ENCODE measurements at regions not wholly inside any gene's neighbourhood (a gene's known extent, or its start where the extent isn't known, plus 50 kb on each side); places are given as distances from the start of the nearest gene placed in this dataset.
"Not testable (repeated sequence)": the region's sequence is repeated elsewhere in the genome, so short reads cannot be mapped to it uniquely, and the experiment has no call there.

DNA sequence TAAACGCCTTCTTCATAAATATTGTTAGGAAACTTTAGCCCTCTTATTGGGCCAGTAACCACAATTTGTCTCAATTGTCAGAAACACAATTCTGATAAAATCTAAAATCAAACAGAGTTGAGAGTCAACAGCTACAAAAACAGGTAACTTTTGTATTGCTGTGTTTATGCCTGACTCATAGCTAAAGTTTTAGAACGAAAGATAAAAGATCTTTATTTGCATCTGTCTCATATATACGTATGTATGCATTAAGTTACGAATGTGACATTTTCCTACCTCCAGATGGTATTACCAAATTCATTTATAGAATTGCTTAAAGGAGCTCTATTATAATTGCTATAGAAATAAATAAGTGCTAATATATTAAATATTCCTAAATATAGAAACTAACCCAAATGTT, 887.9 kb upstream of the NDST4 start:
- DNase-seq (ENCODE audit: low read depth): no peak
- TF ChIP-seq, protein P1, sequence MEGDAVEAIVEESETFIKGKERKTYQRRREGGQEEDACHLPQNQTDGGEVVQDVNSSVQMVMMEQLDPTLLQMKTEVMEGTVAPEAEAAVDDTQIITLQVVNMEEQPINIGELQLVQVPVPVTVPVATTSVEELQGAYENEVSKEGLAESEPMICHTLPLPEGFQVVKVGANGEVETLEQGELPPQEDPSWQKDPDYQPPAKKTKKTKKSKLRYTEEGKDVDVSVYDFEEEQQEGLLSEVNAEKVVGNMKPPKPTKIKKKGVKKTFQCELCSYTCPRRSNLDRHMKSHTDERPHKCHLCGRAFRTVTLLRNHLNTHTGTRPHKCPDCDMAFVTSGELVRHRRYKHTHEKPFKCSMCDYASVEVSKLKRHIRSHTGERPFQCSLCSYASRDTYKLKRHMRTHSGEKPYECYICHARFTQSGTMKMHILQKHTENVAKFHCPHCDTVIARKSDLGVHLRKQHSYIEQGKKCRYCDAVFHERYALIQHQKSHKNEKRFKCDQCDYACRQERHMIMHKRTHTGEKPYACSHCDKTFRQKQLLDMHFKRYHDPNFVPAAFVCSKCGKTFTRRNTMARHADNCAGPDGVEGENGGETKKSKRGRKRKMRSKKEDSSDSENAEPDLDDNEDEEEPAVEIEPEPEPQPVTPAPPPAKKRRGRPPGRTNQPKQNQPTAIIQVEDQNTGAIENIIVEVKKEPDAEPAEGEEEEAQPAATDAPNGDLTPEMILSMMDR (IDR thresholded peaks at IDR 0.05; ENCODE audit: control insufficient read depth, extremely low read depth, insufficient read depth): no peak
- no peak overlapping the region for H3K4me3 ChIP-seq (ENCODE audit: low read depth, low read length)

DNA sequence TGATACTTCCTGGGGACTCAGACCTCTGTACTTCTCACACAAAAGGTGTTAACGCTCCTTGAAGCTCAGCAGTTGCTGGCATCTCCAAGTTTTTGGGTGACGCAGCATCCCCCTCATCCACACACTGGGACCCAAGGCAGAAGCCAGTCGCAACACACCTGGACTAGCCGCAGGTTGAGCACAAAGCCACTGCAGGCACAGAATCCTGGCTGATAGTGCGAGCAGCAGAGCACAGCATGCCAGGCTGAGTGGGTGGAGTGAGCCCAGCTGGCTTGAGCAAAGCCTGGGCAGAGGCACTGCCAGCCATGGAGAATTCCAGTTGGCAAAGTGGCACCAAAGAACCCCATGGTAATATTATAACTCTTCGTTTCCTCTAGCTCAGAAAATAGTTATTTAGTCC, 873.2 kb upstream of the NDST4 start:
- H3K4me3 ChIP-seq (ENCODE audit: low read depth, low read length): no peak overlapping the region
- DNase-seq (ENCODE audit: low read depth): no peak
- TF ChIP-seq, protein P1 (IDR thresholded peaks at IDR 0.05; ENCODE audit: control insufficient read depth, extremely low read depth, insufficient read depth): no peak

DNA sequence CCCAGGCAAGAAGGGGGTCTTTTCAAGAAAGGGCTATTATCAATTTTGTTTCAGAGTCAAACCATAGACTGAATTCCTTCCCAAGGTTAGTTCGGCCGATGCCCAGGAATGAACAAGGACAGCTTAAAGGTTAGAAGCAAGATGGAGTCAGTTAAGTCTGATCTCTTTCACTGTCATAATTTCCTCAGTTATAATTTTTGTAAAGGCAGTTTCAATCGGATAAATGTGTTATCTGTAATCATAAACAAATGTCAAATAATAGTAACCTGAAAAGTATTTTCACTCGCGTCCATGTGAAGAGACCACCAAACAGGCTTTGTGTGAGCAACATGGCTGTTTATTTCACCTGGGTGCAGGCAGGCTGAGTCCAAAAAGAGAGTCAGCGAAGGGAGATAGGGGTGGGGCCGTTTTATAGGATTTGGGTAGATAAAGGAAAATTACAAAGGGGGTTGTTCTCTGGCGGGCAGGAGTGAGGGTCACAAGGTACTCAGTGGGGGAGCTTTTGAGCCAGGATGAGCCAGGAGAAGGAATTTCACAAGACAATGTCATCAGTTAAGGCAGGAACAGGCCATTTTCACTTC, 862.1 kb upstream of the NDST4 start:
- not testable (repeated sequence) for DNase-seq (ENCODE audit: low read depth); H3K4me3 ChIP-seq (ENCODE audit: low read depth, low read length)

DNA sequence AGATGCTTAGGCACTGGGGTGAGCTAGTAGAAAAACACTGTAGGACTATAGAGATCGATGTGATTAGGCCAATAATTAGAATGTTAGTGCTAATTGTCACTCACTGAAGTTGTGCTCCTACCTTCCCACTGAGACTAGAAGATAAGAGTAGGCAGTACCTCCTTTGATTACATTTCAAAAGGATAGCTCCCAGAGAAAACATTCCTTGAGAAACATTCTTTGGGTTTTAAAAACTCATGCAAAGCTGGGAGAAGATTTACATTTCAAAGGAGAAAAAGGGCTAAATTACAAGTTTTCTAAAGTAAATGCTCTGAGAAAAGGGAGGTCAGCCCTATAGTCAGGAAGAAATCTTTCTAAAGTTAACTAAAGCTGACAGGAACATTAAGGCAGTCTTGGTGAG, 860.3 kb upstream of the NDST4 start:
- no peak for DNase-seq (ENCODE audit: low read depth)
- TF ChIP-seq, protein P1 (IDR thresholded peaks at IDR 0.05; ENCODE audit: control insufficient read depth, extremely low read depth, insufficient read depth): no peak
- H3K4me3 ChIP-seq (ENCODE audit: low read depth, low read length): no peak overlapping the region

DNA sequence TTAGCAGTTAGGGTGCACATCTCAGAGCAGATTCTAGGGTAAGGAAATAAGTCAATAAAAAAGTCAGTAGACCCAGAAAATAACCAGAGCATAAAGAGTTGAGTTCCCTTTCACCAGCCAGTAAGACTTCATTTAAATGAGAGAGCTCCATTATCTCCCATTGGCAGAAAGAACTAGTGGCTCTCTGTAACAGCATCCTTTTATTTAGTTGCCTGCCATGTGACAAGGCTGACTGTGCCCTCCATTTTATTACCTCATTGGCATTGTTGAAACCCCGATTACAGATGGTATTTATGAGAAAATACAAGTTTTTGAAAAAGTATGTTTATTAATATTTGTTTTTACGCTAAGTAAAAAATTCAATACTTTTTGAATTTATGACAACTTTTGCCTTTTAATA, 859.5 kb upstream of the NDST4 start:
- no peak for DNase-seq (ENCODE audit: low read depth)
- TF ChIP-seq, protein P1 (IDR thresholded peaks at IDR 0.05; ENCODE audit: control insufficient read depth, extremely low read depth, insufficient read depth): no peak
- no peak overlapping the region for H3K4me3 ChIP-seq (ENCODE audit: low read depth, low read length)

DNA sequence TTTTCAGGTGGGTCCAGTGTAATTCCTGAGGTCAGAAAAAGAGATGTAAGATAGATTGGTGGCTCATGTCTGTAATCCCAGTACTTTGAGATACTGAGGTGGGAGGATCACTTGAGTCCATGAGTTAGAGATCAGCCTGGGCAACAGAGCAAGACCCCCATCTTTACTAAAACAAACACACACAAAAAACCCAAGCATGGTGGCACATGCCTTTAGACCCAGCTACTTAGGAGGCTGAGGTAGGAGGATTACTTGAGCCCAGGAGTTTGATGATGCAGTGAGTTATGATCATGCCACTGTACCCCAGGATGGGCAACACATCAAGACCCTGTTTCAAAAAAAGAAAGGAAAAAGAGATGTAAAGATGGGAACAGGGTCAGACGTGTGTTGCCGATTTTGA, 857.4 kb upstream of the NDST4 start:
- no peak overlapping the region for H3K4me3 ChIP-seq (ENCODE audit: low read depth, low read length)
- no peak for DNase-seq (ENCODE audit: low read depth)
- TF ChIP-seq, protein P1 (IDR thresholded peaks at IDR 0.05; ENCODE audit: control insufficient read depth, extremely low read depth, insufficient read depth): no peak

DNA sequence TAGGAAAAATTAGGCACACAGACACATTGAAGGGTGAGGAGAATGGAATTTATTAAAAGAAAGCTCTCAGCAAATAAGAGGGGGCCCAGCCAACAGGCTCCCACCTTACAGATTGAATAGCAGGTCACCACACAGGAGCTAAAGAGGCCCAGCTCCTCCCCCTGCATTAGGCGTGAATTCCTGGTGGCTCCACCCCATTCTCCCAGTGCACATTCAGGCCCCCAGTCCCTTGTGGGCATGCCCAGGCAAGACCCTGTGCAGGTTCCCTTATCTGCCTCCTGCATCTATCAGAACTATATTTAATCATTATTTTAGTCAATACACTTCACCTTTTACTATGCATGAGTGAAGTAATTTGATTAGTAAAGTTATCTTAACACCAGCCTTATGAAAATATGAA, 856.3 kb upstream of the NDST4 start:
- H3K4me3 ChIP-seq (ENCODE audit: low read depth, low read length): no peak overlapping the region
- no peak for DNase-seq (ENCODE audit: low read depth)
- TF ChIP-seq, protein P1 (IDR thresholded peaks at IDR 0.05; ENCODE audit: control insufficient read depth, extremely low read depth, insufficient read depth): no peak

Data from LNCaP clone FGC (cell line).